ENCODE measurements at regions not wholly inside any gene's neighbourhood (a gene's known extent, or its start where the extent isn't known, plus 50 kb on each side); places are given as distances from the start of the nearest gene placed in this dataset.

GRCh38 chr13:84677836-84678235 is 795.6 kb upstream of the SLITRK1 start:
- DNase-seq, result no peak
- H3K27me3 Mint-ChIP-seq, result no peaks in the 10 kb centered on the region
- ATAC-seq (replicated peaks), result no peak
- H3K4me3 Mint-ChIP-seq, result no peak overlapping the region
- no peaks in the 10 kb centered on the region for H3K4me1 Mint-ChIP-seq
- H3K27ac Mint-ChIP-seq, result no peak overlapping the region
- H3K36me3 Mint-ChIP-seq, result no peaks in the 10 kb centered on the region
- no peaks in the 10 kb centered on the region for H3K9me3 Mint-ChIP-seq

- H3K27ac Mint-ChIP-seq, result no peak overlapping the region
- no peaks in the 10 kb centered on the region for H3K9me3 Mint-ChIP-seq
- H3K27me3 Mint-ChIP-seq, result no peaks in the 10 kb centered on the region
- DNase-seq (no peak), ATAC-seq (replicated peaks) (no peak)
- H3K36me3 Mint-ChIP-seq, result no peaks in the 10 kb centered on the region
- no peaks in the 10 kb centered on the region for H3K4me1 Mint-ChIP-seq
- no peak overlapping the region for H3K4me3 Mint-ChIP-seq
Measured at GRCh38 chr13:84672616-84673015, 790.3 kb upstream of the SLITRK1 start.

- Mint-ChIP-seq H3K4me1 (no peaks in the 10 kb centered on the region), H3K4me3 (no peak overlapping the region), H3K36me3 (no peaks in the 10 kb centered on the region), H3K9me3 (no peaks in the 10 kb centered on the region), H3K27ac (no peak overlapping the region), H3K27me3 (no peaks in the 10 kb centered on the region)
- ATAC-seq (replicated peaks) (no peak), DNase-seq (no peak)
Measured at GRCh38 chr13:84670245-84670644, 788.0 kb upstream of the SLITRK1 start.

- Mint-ChIP-seq H3K4me3 (no peak overlapping the region), H3K27me3 (no peaks in the 10 kb centered on the region), H3K36me3 (no peaks in the 10 kb centered on the region), H3K9me3 (no peaks in the 10 kb centered on the region), H3K4me1 (no peaks in the 10 kb centered on the region), H3K27ac (no peak overlapping the region)
- ATAC-seq (replicated peaks), result no peak
- DNase-seq, result no peak
Measured at GRCh38 chr13:84668637-84669036, 786.4 kb upstream of the SLITRK1 start.

GRCh38 chr13:84662491-84662890 is 780.2 kb upstream of the SLITRK1 start:
- Mint-ChIP-seq H3K27me3 (no peaks in the 10 kb centered on the region), H3K36me3 (no peaks in the 10 kb centered on the region), H3K4me3 (no peak overlapping the region), H3K9me3 (no peaks in the 10 kb centered on the region), H3K27ac (no peak overlapping the region), H3K4me1 (no peaks in the 10 kb centered on the region)
- ATAC-seq (replicated peaks) (no peak), DNase-seq (no peak)

GRCh38 chr13:84661718-84662117 is 779.4 kb upstream of the SLITRK1 start:
- DNase-seq (no peak), ATAC-seq (replicated peaks) (no peak)
- H3K4me3 Mint-ChIP-seq, result no peak overlapping the region
- H3K27me3 Mint-ChIP-seq, result no peaks in the 10 kb centered on the region
- no peak overlapping the region for H3K27ac Mint-ChIP-seq
- H3K9me3 Mint-ChIP-seq, result no peaks in the 10 kb centered on the region
- H3K36me3 Mint-ChIP-seq, result no peaks in the 10 kb centered on the region
- H3K4me1 Mint-ChIP-seq, result no peaks in the 10 kb centered on the region

- Mint-ChIP-seq H3K36me3 (no peaks in the 10 kb centered on the region), H3K27ac (no peak overlapping the region), H3K9me3 (no peaks in the 10 kb centered on the region), H3K4me3 (no peak overlapping the region), H3K27me3 (no peaks in the 10 kb centered on the region), H3K4me1 (no peaks in the 10 kb centered on the region)
- DNase-seq (no peak), ATAC-seq (replicated peaks) (no peak)
Measured at GRCh38 chr13:84659359-84659661, 777.0 kb upstream of the SLITRK1 start.

- no peak for ATAC-seq (replicated peaks)
- Mint-ChIP-seq H3K4me1 (no peaks in the 10 kb centered on the region), H3K9me3 (no peaks in the 10 kb centered on the region), H3K27ac (no peak overlapping the region), H3K36me3 (no peaks in the 10 kb centered on the region), H3K4me3 (no peak overlapping the region), H3K27me3 (no peaks in the 10 kb centered on the region)
- DNase-seq, result no peak
Measured at GRCh38 chr13:84658491-84659358, 776.5 kb upstream of the SLITRK1 start.

GRCh38 chr13:84655677-84656076 is 773.4 kb upstream of the SLITRK1 start:
- H3K4me3 Mint-ChIP-seq, result no peak overlapping the region
- H3K9me3 Mint-ChIP-seq, result peaks cover 0 to 1% of the 10 kb centered on the region in 2 donors
- H3K4me1 Mint-ChIP-seq, result no peaks in the 10 kb centered on the region
- H3K36me3 Mint-ChIP-seq, result no peaks in the 10 kb centered on the region
- ATAC-seq (replicated peaks) (no peak), DNase-seq (no peak)
- H3K27ac Mint-ChIP-seq, result no peak overlapping the region
- H3K27me3 Mint-ChIP-seq, result no peaks in the 10 kb centered on the region

GRCh38 chr13:84654654-84655275 is 772.5 kb upstream of the SLITRK1 start:
- no peak for DNase-seq
- Mint-ChIP-seq H3K36me3 (no peaks in the 10 kb centered on the region), H3K27me3 (no peaks in the 10 kb centered on the region), H3K4me1 (no peaks in the 10 kb centered on the region), H3K4me3 (no peak overlapping the region), H3K9me3 (peaks cover 0 to 1% of the 10 kb centered on the region in 2 donors), H3K27ac (no peak overlapping the region)
- peak in 1 of 2 donors; percentile 57 for ATAC-seq (replicated peaks)

GRCh38 chr13:84653915-84654534 is 771.8 kb upstream of the SLITRK1 start:
- no peak overlapping the region for H3K27ac Mint-ChIP-seq
- H3K36me3 Mint-ChIP-seq, result no peaks in the 10 kb centered on the region
- no peak overlapping the region for H3K4me3 Mint-ChIP-seq
- peaks cover 0 to 1% of the 10 kb centered on the region in 2 donors for H3K9me3 Mint-ChIP-seq
- DNase-seq (no peak), ATAC-seq (replicated peaks) (peak in 1 of 2 donors; percentile 19)
- no peaks in the 10 kb centered on the region for H3K27me3 Mint-ChIP-seq
- H3K4me1 Mint-ChIP-seq, result no peaks in the 10 kb centered on the region

GRCh38 chr13:84651705-84652104 is 769.4 kb upstream of the SLITRK1 start:
- H3K27ac Mint-ChIP-seq, result no peak overlapping the region
- no peak overlapping the region for H3K4me3 Mint-ChIP-seq
- H3K36me3 Mint-ChIP-seq, result no peaks in the 10 kb centered on the region
- ATAC-seq (replicated peaks), result no peak
- H3K27me3 Mint-ChIP-seq, result no peaks in the 10 kb centered on the region
- H3K9me3 Mint-ChIP-seq, result peaks cover 0 to 1% of the 10 kb centered on the region in 2 donors
- DNase-seq, result no peak
- no peaks in the 10 kb centered on the region for H3K4me1 Mint-ChIP-seq

GRCh38 chr13:84651288-84651687 is 769.0 kb upstream of the SLITRK1 start:
- H3K4me3 Mint-ChIP-seq, result no peak overlapping the region

GRCh38 chr13:84649853-84650252 is 767.6 kb upstream of the SLITRK1 start:
- Mint-ChIP-seq H3K4me1 (no peaks in the 10 kb centered on the region), H3K27me3 (no peaks in the 10 kb centered on the region), H3K9me3 (peaks cover 0 to 1% of the 10 kb centered on the region in 2 donors), H3K36me3 (no peaks in the 10 kb centered on the region), H3K4me3 (no peak overlapping the region), H3K27ac (no peak overlapping the region)
- DNase-seq (no peak), ATAC-seq (replicated peaks) (no peak)

More at GRCh38 chr13:84651288-84651687, 769.0 kb upstream of the SLITRK1 start:
- no peaks in the 10 kb centered on the region for H3K27me3 Mint-ChIP-seq
- no peak for DNase-seq
- no peaks in the 10 kb centered on the region for H3K36me3 Mint-ChIP-seq
- H3K4me1 Mint-ChIP-seq, result no peaks in the 10 kb centered on the region
- no peak overlapping the region for H3K27ac Mint-ChIP-seq
- no peak for ATAC-seq (replicated peaks)
- peaks cover 0 to 1% of the 10 kb centered on the region in 2 donors for H3K9me3 Mint-ChIP-seq

All from stimulated activated naive B cell treated with anti-CD40 and anti-IgM and Interleukin-4, amounts not matched to agents 10 μg/mL and 1 μg/mL and 100 μg/mL, for 72 hours (primary cell).